Mesodermal cell (in vitro differentiated cells): ENCODE measurements at regions not wholly inside any gene's neighbourhood (a gene's known extent, or its start where the extent isn't known, plus 50 kb on each side); places are given as distances from the start of the nearest gene placed in this dataset.

Source experiments
- H3K27ac ChIP-seq: 2 replicates; pipeline ENCODE4 v1.7.0; 2013; ENCODE audit warnings: mild to moderate bottlenecking, low read depth, low read length, moderate library complexity; ENCODE audit not compliant: severe bottlenecking
- H3K36me3 ChIP-seq: 2 replicates; pipeline ENCODE4 v1.7.1; 2013; ENCODE audit warnings: mild to moderate bottlenecking, low read length, moderate library complexity; ENCODE audit not compliant: control insufficient read depth, insufficient read depth
- H3K4me1 ChIP-seq: one replicate; pipeline ENCODE4 v1.7.1; 2013; ENCODE audit warnings: mild to moderate bottlenecking, low read length; ENCODE audit not compliant: insufficient read depth, control insufficient read depth, poor library complexity, severe bottlenecking
- H3K4me3 ChIP-seq: 2 replicates; pipeline ENCODE4 v1.7.0; 2013; ENCODE audit warnings: low read length, control low read depth, mild to moderate bottlenecking; ENCODE audit not compliant: insufficient read depth, poor library complexity, severe bottlenecking; ENCODE audit errors: extremely low read depth
- H3K9me3 ChIP-seq: 2 replicates; pipeline ENCODE4 v1.7.1; 2013; ENCODE audit warnings: mild to moderate bottlenecking, low read length, moderate library complexity; ENCODE audit not compliant: control insufficient read depth
- WGBS, 2 experiments: methylation state at CpG; one replicate each; pipeline ENCODE4 v1.1.5; 2013; ENCODE audit warnings: missing lambda C conversion rate in 2 of 2; ENCODE audit not compliant: insufficient coverage in 2 of 2; 5-methylcytosine and 5-hydroxymethylcytosine counted together

GRCh38 chr11:92802644-92803043 lies 166.8 kb upstream of the MTNR1B start:
- Histone ChIP-seq H3K27ac (no peak overlapping the region), H3K4me1 (no peaks in the 10 kb centered on the region), H3K36me3 (peaks cover 9% of the 10 kb centered on the region), H3K9me3 (no peaks in the 10 kb centered on the region), H3K4me3 (no peak overlapping the region)
- 92 to 100% methylated on average over 1 to 2 of the region's 2 CpGs for WGBS, 2 experiments

DNA sequence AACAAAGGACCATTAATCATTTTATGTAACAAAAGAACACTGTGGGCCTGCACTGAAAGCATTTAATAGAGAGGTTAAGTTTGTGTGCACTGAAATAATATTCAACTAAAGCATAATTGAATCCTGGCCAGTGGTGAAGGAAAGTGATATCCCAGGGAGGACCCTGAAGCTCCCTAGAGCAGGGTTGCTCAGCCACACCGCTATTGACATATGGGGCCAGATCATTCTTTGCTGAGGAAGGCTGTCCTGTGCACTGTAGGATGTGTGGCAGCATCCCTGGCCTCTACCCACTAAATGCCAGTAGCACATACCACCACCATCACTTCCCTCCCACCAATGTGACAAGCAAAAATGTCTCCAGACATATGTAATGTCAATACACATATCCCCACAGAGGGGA lies 166.1 kb upstream of the MTNR1B start:
- Histone ChIP-seq H3K27ac (no peak overlapping the region), H3K36me3 (peaks cover 6% of the 10 kb centered on the region)
- no CpG with 5 or more reads among the region's 1 CpG for WGBS, 2 experiments

GRCh38 chr11:92804388-92804966 lies 165.0 kb upstream of the MTNR1B start:
- no peak overlapping the region for H3K4me3 ChIP-seq

More for the DNA sequence above, 166.1 kb upstream of the MTNR1B start:
- Histone ChIP-seq H3K4me1 (no peaks in the 10 kb centered on the region), H3K4me3 (no peak overlapping the region), H3K9me3 (no peaks in the 10 kb centered on the region)

DNA sequence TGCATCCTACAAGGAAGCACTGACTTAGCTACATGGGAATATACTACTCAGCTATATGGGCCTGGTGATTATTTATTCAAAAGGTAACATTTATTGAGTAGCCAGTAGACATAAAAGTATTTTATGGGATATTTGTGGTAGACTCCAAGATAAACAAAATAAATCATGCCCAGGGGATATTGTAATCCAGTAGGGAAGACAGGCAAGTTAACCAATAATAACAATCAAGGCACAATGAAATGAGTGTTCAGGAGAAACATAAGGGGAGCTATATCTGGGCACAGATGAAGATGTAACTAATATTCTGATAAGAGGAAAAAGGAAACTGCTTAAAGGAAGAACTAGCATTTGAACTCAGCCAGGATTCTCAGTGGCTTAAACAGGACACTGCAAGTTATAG lies 161.4 kb upstream of the MTNR1B start:
- H3K4me3 ChIP-seq, result no peak overlapping the region
- no peaks in the 10 kb centered on the region for H3K9me3 ChIP-seq
- H3K27ac ChIP-seq, result no peak overlapping the region
- no peaks in the 10 kb centered on the region for H3K4me1 ChIP-seq
- H3K36me3 ChIP-seq, result no peaks in the 10 kb centered on the region

More at GRCh38 chr11:92804388-92804966, 165.0 kb upstream of the MTNR1B start:
- no peaks in the 10 kb centered on the region for H3K4me1 ChIP-seq
- WGBS, 2 experiments, result 77 to 84% methylated on average over 3 of the region's 7 CpGs
- no peak overlapping the region for H3K27ac ChIP-seq
- H3K9me3 ChIP-seq, result no peaks in the 10 kb centered on the region
- peaks cover 4% of the 10 kb centered on the region for H3K36me3 ChIP-seq

DNA sequence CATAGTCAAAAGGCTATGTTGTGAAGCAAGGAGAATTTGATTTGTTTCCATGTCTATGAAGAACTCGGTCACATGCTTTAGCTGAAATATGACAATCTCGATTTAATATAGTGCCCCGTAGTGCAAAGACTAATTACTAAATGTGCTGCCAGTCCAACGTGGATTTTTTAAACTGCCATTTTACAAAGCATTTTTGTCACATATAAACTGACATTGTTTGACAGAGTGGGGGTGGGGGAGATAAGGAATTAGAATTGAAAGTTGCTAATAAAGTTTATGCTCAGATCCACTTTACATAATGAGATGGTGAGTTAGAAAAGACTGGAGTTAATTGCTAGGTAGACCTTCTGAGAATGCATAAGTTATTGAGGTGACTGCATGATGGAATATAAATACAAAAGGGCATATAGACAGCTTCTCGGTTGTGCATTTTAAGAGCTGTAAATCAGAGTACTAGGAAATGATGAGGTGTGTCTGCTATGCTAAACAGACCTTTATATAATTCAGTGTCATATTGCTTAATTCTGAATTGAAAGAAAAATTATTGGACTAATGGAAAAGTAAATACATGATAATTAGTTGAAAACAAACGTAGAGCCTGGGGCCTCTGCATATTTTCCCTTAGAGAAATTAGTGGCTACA lies 158.9 kb upstream of the MTNR1B start:
- Histone ChIP-seq H3K4me1 (no peaks in the 10 kb centered on the region), H3K4me3 (no peak overlapping the region), H3K9me3 (no peaks in the 10 kb centered on the region), H3K36me3 (no peaks in the 10 kb centered on the region), H3K27ac (no peak overlapping the region)
- 92 to 96% methylated on average over 3 to 4 of the region's 6 CpGs for WGBS, 2 experiments

DNA sequence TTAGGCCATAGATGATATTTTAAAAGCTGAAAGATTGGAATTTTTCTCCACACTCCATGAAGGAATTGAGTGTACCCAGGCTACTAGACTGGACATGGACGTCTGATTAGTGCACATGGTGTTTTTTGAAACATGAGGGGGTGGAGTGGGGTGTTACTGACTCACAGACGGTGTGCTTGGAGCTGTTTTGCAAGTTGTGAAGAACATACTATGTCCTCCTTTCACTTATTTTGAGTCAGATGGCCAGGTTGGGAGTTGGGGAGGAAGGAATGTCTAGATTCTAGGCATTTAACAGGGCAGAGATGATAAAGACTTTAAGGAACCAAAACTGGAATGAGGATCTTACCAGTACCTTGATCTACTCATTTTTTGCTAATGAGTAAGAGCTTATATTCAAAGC lies 158.1 kb upstream of the MTNR1B start:
- 100% methylated on average over 1 to 2 of the region's 2 CpGs for WGBS, 2 experiments
- no peak overlapping the region for H3K27ac ChIP-seq
- no peaks in the 10 kb centered on the region for H3K4me1 ChIP-seq
- H3K9me3 ChIP-seq, result no peaks in the 10 kb centered on the region
- H3K4me3 ChIP-seq, result no peak overlapping the region
- no peaks in the 10 kb centered on the region for H3K36me3 ChIP-seq

DNA sequence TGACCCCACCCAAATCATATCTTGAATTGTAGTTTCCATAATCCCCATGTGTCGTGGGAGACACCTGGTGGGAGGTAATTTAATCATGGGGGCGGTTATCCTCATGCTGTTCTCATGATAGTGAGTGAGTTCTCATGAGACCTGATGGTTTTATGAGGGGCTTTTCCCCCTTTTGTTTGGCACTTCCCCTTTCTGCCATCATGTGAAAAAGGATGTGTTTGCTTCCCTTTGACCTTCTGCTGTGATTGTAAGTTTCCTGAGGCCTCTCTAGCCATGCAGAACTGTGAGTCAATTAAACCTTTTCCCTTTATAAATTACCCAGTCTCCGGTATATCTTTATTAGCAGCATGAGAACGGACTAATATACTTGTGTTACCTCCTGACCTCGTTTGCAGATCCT lies 156.6 kb upstream of the MTNR1B start:
- WGBS, 2 experiments, result 95 to 100% methylated on average over 1 to 3 of the region's 5 CpGs
- Histone ChIP-seq H3K4me3 (no peak overlapping the region), H3K27ac (no peak overlapping the region), H3K4me1 (no peaks in the 10 kb centered on the region), H3K9me3 (no peaks in the 10 kb centered on the region), H3K36me3 (no peaks in the 10 kb centered on the region)

- Histone ChIP-seq H3K36me3 (no peaks in the 10 kb centered on the region), H3K4me1 (no peaks in the 10 kb centered on the region), H3K27ac (no peak overlapping the region), H3K4me3 (no peak overlapping the region), H3K9me3 (no peaks in the 10 kb centered on the region)
- no CpG with 5 or more reads among the region's 2 CpGs for WGBS, 2 experiments
Observed at GRCh38 chr11:92819830-92820229, 149.6 kb upstream of the MTNR1B start.

DNA sequence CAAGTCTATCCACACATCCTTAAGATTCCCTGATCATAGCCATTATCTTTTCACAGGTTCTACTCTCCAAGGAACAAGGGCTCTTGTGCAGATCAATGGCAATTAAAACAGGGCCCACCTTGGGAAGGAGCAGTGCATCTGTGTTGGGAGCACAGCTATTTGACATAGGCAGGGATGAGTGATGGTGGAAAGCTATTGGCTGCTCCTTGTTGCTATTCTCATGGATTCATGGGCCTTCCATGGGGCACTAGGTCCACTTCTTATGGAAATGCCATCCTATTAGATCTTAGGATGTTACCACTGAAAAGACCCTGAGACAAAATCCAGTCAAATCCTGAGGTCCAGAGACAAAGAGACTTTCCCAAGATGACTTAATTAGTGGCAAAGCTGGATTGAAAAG lies 148.6 kb upstream of the MTNR1B start:
- Histone ChIP-seq H3K36me3 (no peaks in the 10 kb centered on the region), H3K9me3 (no peaks in the 10 kb centered on the region), H3K27ac (no peak overlapping the region), H3K4me1 (no peaks in the 10 kb centered on the region), H3K4me3 (no peak overlapping the region)

- Histone ChIP-seq H3K4me3 (no peak overlapping the region), H3K4me1 (no peaks in the 10 kb centered on the region), H3K9me3 (no peaks in the 10 kb centered on the region), H3K36me3 (no peaks in the 10 kb centered on the region), H3K27ac (no peak overlapping the region)
- WGBS, 2 experiments, result 93 to 100% methylated on average over 2 to 3 of the region's 3 CpGs
Observed at GRCh38 chr11:92822410-92822809, 147.0 kb upstream of the MTNR1B start.

DNA sequence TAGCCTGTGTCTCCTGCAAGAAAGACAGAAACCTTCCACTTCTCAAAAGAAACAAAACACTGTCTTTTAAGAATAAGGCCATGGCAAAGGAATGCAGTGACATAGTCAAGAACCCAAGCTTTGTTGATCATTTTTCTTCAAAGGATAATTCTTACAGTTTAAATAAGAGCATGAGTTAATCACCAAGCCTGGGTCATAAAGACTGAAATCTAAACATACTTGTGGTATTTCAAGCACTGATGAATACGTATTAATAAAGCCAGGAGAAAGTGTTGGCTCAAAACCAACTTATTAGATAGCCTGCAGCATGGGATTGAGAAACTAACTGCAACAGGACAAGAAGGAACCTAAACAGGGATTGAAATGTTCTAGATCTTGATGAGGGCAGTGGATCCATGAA lies 143.3 kb upstream of the MTNR1B start:
- Histone ChIP-seq H3K27ac (no peak overlapping the region), H3K4me1 (peaks cover 10% of the 10 kb centered on the region), H3K9me3 (no peaks in the 10 kb centered on the region), H3K4me3 (no peak overlapping the region), H3K36me3 (no peaks in the 10 kb centered on the region)
- 83 to 100% methylated on average over 1 of the region's 1 CpG for WGBS, 2 experiments
